Activated CD8-positive, alpha-beta memory T cell treated with anti-CD3 and anti-CD28 coated beads for 36 hours (primary cell): ENCODE measurements at regions not wholly inside any gene's neighbourhood (a gene's known extent, or its start where the extent isn't known, plus 50 kb on each side); places are given as distances from the start of the nearest gene placed in this dataset.

Source experiments
- CTCF ChIA-PET: fragments of 350-600 bp; sonication (Branson Sonifier 250); formaldehyde crosslinking; loops from one replicate; lab custom pipeline; 2021; ENCODE audit warnings: antibody characterized with exemption; lab: Charles Lee
- POLR2A ChIA-PET: fragments of 350-600 bp; sonication (Branson Sonifier 250); formaldehyde crosslinking; loops from one replicate; lab custom pipeline; 2021; ENCODE audit warnings: antibody characterized with exemption; lab: Charles Lee

GRCh38 chr7:131094685-131095084 is 233.0 kb upstream of the MKLN1 start:
- ChIA-PET POLR2A (no interaction called here), CTCF (no interaction called here)

DNA sequence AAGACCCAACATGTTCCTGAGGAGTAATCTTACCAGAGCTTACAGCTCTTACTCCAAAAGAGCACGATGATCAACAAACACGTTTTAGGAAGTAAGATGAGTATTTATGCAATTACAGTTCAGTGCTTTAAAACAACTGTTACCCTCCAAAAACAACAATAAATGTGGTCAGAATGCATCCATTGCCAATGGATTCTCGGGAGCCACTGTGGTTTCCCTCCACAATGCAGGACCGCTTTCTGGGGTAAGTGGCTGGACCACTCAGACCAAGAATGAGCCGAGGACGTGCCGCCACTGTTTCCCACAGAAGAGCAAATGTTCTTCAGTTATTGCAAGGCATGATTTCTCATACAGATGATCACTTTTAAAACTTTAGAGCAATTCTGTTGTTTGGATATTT is 232.3 kb upstream of the MKLN1 start:
- POLR2A ChIA-PET = no interaction called here
- CTCF ChIA-PET = no interaction called here

DNA sequence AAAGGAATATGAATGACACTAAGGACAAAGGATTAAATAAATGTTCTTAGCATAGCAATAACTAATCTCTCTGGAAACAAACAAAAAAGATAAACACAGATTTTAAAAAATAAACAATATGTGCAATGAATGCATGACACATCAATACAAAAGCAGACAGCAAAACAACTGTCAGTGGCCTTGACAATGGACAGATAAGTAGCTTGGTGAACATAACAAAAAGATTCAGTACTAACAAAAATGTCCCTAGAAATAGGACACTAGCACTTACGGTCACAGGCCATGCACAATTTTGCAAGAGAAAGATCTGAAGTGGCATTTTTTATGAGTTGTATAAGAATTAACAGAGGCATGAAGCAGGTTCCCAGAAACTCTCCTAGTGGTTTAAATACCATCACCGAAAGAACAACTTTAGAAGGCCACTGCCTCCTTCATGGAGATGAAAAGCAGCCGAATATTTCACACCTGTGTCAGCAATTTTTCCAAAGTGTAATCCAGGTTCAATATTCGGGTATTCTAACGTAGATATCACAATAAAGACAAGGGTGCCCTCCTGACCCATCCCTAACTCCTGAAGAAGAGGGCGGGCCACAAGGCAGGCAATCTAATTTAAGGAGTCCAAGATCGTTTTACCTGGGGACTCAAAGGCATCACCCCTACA is 231.3 kb upstream of the MKLN1 start:
- ChIA-PET CTCF (interaction anchor here (1.1 to 1.6 kb wide), 2 partner anchors 10 to 27 kb away, joined by 3 to 5 read pairs; no protein-coding TSS in a partner anchor), POLR2A (interaction anchor here (0.7 to 2.2 kb wide), 2 partner anchors 13 to 125 kb away, joined by 5 to 15 read pairs; no protein-coding TSS in a partner anchor)

- ChIA-PET POLR2A (interaction anchor here (0.6 to 2.2 kb wide), 4 partner anchors 9 to 153 kb away, joined by 3 to 15 read pairs (median 8); no protein-coding TSS in a partner anchor), CTCF (interaction anchor here (0.8 to 1.6 kb wide), 3 partner anchors 8 to 28 kb away, joined by 3 to 5 read pairs (median 4); no protein-coding TSS in a partner anchor)
These were observed 229.9 kb upstream of the MKLN1 start for GRCh38 chr7:131097662-131098376.

DNA sequence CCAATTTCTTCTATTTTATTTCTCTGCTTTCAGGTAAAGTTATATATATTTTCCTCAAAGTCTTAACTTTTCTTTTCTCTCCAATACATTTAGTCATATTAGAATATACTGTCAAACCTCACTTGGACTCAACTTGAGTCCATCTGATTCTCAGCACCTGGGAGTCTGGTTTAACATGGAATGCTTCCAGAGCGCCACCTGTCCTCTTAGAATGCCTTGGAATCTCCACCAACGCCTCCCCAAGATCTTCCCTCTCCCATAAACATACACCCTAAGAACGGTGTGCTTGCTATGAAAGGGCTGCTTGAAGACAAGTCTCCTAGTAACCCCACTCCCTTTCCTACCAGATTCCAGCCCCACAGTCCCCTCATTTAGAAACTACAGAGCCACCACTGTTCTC is 229.1 kb upstream of the MKLN1 start:
- POLR2A ChIA-PET = interaction anchor here (0.6 kb wide), 1 partner anchor 11 kb away, joined by 5 read pairs; no protein-coding TSS in a partner anchor

DNA sequence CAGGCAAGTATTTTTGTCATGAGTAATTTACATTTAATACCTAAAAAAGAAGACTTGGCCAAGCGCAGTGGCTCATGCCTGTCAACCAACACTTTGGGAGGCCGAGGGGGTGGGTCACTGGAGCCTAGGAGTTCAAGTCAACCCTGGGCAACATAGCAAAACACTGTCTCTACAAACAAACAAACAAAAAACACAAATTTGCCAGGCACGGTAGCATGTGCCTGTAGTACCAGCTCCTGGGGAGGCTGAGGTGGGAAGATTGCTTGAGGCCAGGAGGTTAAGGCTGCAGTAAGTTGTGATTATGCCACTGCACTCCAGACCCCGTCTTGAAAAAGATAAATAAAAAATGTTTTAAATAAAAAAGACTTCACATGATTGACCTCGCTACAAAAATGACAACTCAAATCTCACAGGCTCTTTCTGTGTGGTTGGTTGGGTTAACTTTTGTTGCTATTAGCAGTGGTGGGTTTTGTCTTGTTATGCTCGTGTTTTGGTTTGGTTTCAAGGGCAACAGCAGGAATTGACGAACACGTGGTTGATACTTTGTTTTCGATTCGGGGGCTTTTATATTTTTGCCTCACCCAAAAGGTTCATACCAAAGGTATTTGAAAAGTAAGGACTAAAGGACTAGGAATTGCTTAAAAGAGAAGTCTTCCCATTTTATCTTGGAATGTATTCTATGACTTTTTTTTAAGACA is 227.2 kb upstream of the MKLN1 start:
- CTCF ChIA-PET = no interaction called here
- POLR2A ChIA-PET = no interaction called here

More for the DNA sequence above, 229.1 kb upstream of the MKLN1 start:
- CTCF ChIA-PET = no interaction called here

DNA sequence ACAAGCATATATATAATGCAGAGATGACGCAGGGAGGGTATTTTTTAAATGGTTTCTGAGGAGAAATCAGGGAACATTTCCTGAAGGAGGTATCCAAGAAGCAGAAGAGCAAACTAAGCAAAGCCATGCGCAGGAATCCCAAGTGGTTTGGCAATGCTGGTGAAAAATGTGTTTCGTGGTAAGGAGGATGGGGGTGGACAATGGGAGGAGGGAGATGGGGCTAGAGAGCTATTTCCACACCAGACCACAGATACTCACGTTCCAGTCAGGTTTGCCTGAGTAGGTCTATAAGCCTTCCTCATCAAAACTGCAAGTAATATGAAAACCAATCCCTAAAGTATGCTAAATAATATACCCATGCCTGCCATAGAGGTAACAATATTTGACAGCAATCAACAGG is 223.7 kb upstream of the MKLN1 start:
- CTCF ChIA-PET = no interaction called here
- POLR2A ChIA-PET = interaction anchor here (0.7 to 1.0 kb wide), 2 partner anchors 85 to 203 kb away, joined by 3 to 4 read pairs; no protein-coding TSS in a partner anchor

DNA sequence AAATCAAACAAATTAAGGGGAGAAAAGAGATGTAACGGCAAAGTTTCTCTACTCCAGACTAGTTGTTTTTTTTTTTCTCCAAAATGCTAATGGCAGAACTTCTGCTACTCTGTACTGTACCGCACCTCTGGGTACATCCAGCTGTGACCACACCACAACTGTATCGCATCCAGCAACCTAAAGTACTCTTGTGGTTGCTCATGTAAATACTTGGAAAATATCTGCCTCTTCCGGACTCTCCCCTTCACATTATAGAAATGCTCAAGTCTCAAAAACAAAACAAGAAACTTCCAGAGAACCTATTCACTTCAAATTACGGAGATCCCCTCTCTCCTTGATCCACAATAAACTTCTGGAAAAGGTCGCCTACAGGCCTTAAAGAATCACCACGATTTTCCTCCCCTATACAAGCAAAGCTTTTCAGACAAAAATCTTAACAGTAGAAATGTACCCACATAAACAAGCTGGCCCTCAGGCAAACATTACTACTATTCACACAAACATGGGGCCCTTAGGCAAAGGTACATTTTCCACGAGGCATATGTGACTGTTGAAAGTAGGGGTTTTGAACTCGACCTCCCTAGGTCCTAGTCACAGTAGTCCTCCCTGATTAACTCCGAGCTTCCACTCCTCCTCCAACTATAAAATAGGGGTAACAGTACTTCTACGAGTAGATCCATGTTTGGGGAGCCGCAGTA is 222.9 kb upstream of the MKLN1 start:
- CTCF ChIA-PET = interaction anchor here (1.0 to 2.0 kb wide), 3 partner anchors 36 to 408 kb away, joined by 3 to 4 read pairs (median 4); no protein-coding TSS in a partner anchor

DNA sequence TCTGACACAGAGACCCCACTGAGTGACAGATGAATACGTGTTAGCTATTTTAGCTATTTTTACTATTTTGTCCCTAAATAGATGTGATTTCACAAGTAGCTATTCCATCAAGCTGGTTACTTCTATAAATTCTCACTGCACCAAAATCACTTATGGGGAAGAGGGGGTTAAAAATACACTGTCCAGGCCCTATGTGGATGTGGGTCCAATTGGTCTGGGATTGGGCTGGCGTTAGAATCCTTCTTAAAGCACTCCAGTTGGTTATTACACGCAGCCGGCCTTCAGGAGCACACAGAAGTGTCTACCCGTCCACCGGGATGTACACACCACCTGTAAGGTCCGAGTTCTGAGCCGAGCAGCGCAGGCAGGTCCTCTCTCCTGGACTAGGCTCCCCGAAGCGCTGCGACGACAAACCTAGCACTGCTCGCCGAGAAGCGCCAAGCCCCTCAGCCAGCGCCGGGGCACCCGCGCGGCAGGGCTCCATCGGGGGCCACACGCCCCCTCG is 222.3 kb upstream of the MKLN1 start:
- ChIA-PET CTCF (interaction anchor here (1.0 to 2.0 kb wide), 4 partner anchors 25 to 408 kb away, joined by 3 to 4 read pairs (median 4); no protein-coding TSS in a partner anchor), POLR2A (interaction anchor here (0.9 to 2.8 kb wide), 4 partner anchors 115 to 222 kb away, joined by 7 to 31 read pairs (median 8); partner anchors contain the start of gene MKLN1)

More for the DNA sequence above, 222.9 kb upstream of the MKLN1 start:
- POLR2A ChIA-PET = interaction anchor here (0.6 to 2.1 kb wide), 5 partner anchors 46 to 202 kb away, joined by 3 to 8 read pairs (median 4); no protein-coding TSS in a partner anchor

DNA sequence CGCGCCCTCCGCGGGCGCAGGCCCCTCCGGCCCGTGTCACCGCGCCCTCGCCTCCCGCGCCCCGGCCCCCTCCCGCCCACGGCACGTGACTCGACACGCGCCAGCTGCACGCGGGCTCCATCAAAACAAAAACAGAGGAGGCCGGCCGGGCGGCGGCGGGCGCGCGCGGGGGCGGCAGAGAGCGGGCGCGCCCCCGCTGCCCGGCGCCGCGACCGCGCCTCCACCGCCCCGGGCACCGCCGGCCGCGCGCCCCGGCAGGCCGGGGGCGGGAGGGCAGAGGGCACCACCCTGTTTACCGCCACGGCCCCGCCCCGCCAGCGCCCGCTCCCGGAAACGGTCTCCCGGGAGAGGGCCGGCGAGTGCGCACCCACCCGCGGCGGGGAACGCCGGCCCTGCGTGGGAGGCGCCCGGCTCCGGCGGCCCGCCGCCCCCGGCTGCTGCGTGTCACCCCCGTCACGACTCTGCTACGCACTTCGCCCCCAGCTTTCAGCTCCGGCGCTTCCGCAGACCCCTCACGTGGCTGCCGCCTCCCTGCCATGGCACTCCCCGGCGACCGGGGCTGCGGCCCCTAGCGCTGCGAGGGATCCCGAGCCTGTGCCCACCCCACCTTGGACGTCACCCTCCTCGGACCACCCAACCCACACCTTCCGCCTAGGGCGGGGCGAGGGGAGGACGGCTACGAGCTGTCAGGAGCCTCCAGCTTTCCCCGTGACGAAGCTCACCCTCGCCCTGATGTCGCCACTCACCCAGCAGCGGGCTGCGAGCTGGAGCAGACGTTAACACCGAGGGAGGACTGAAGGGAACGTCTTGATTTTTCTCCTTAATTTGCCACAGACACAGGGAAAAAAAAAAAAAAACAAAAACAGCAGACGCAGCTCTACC is 221.6 kb upstream of the MKLN1 start:
- POLR2A ChIA-PET = interaction anchor here (0.6 to 2.8 kb wide), 14 partner anchors 9 to 224 kb away, joined by 3 to 31 read pairs (median 4); partner anchors contain the start of gene MKLN1

DNA sequence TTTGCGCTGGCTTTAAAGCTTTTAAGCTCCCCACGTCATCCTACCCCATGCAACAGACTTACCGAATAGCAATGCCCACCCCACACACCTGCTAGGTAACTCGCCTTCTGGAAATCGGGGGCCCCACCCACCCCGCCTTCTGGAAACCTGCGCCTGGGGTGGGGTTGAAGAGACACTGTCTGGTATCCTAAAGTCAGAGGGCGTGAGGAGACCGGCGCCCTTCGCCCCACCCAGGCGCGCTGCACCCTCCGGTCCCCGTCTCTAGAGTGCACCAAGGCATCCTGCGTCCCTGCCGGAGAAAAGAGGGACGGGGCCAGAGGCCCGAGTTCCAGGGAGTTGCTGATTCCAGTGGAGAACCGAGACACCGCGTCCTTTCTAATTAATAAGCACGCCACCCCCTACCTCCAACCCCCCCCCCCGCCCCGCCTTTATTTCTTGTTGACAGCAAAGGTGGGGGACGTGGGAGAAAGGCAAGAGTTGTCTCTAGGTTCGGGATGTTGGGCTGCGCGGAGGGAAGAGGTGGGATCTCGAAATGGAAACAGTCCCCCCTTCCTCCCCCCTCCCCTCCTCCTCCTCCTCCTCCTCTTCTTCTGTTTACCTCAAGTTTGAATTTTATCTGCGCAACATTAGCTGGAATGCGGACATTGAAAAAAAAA is 220.9 kb upstream of the MKLN1 start:
- CTCF ChIA-PET = interaction anchor here (0.9 to 2.0 kb wide), 6 partner anchors 10 to 221 kb away, joined by 3 to 6 read pairs (median 3); partner anchors contain the start of gene MKLN1
- POLR2A ChIA-PET = interaction anchor here (0.6 to 2.8 kb wide), 20 partner anchors 9 to 313 kb away, joined by 3 to 31 read pairs (median 4); partner anchors contain the start of gene MKLN1

More for the DNA sequence above, 221.6 kb upstream of the MKLN1 start:
- CTCF ChIA-PET = interaction anchor here (0.9 to 2.0 kb wide), 5 partner anchors 9 to 222 kb away, joined by 3 to 6 read pairs (median 3); partner anchors contain the start of gene MKLN1

GRCh38 chr7:131107337-131108211 is 220.1 kb upstream of the MKLN1 start:
- POLR2A ChIA-PET = interaction anchor here (0.6 to 2.8 kb wide), 9 partner anchors 10 to 312 kb away, joined by 3 to 31 read pairs (median 6); partner anchors contain the start of gene MKLN1
- CTCF ChIA-PET = interaction anchor here (0.9 to 1.7 kb wide), 3 partner anchors 39 to 220 kb away, joined by 3 to 6 read pairs (median 3); partner anchors contain the start of gene MKLN1

- CTCF ChIA-PET = interaction anchor here (1.0 to 1.7 kb wide), 4 partner anchors 10 to 230 kb away, joined by 3 to 4 read pairs (median 4); no protein-coding TSS in a partner anchor
- POLR2A ChIA-PET = interaction anchor here (0.5 to 2.7 kb wide), 6 partner anchors 11 to 306 kb away, joined by 3 to 22 read pairs (median 10); partner anchors contain the start of gene MKLN1
These were observed 219.3 kb upstream of the MKLN1 start for GRCh38 chr7:131108212-131108940.
